GM12892 (cell line): ENCODE measurements at regions not wholly inside any gene's neighbourhood (a gene's known extent, or its start where the extent isn't known, plus 50 kb on each side); places are given as distances from the start of the nearest gene placed in this dataset.

Experiments used
- POLR2A ChIP-seq: IDR thresholded peaks from 2 replicates; pipeline ENCODE4 v1.6.1; 2011; ENCODE audit warnings: low read depth, low read length, control low read depth
- POLR2AphosphoS5 ChIP-seq: IDR thresholded peaks from 2 replicates; pipeline ENCODE4 v1.6.1; 2011; ENCODE audit warnings: low read depth, low read length, control low read depth

DNA sequence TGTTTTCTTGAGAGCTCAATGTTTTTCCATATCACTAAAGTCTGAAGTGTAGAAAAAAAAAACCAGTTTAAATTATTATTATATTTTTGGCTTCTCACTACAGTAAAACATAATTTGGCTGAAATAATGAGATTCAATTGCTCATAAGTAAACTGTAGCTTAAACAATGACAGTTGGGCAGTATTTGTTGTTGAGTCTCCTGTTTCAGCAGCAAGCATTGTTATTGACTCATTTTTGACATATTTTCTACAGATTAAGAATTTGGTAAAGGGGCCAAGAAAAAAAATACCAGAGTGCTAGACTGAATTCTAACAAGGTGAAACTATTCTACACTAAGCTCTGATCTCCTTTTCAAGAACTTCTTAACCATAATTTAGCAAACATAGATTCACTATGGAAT is 2070.4 kb upstream of the CELF4 start:
- no peak for TF ChIP-seq POLR2A
- TF ChIP-seq POLR2AphosphoS5 = no peak
